WTC11 (cell line): ENCODE measurements at regions not wholly inside any gene's neighbourhood (a gene's known extent, or its start where the extent isn't known, plus 50 kb on each side); places are given as distances from the start of the nearest gene placed in this dataset.

Source experiments
- ATAC-seq: fragments of 200-7000 bp; cut with Tn5 transposase; 2 replicates; pipeline ENCODE4 v1.10.0; 2021; ENCODE audit warnings: mild to moderate bottlenecking, moderate library complexity
- CTCF ChIA-PET: fragments of 300-600 bp; sonication (Branson Sonifier 250); formaldehyde crosslinking; loops from one replicate; lab custom pipeline; 2021; ENCODE audit warnings: antibody characterized with exemption; lab: Charles Lee
- POLR2A ChIA-PET: fragments of 350-600 bp; sonication (Branson Sonifier 250); formaldehyde crosslinking; loops from one replicate; lab custom pipeline; 2021; ENCODE audit warnings: antibody characterized with exemption; lab: Charles Lee
- DNase-seq: peaks from one replicate; pipeline ENCODE4 v3.0.0; 2021; ENCODE audit warnings: low spot score
- H3K27ac Mint-ChIP-seq: 2 replicates; pipeline ENCODE4 v1.8.0; 2021; ENCODE audit warnings: mixed read lengths
- H3K27me3 Mint-ChIP-seq: 2 replicates; pipeline ENCODE4 v1.8.0; 2021; ENCODE audit warnings: low read depth, mild to moderate bottlenecking, moderate library complexity, mixed read lengths
- H3K36me3 Mint-ChIP-seq: 2 replicates; pipeline ENCODE4 v1.8.0; 2021; ENCODE audit warnings: mixed read lengths
- H3K4me1 Mint-ChIP-seq: 2 replicates; pipeline ENCODE4 v1.8.0; 2022; ENCODE audit warnings: mixed read lengths
- H3K4me3 Mint-ChIP-seq: 2 replicates; pipeline ENCODE4 v1.8.0; 2021; ENCODE audit warnings: mild to moderate bottlenecking, moderate library complexity, mixed read lengths
- H3K9me3 Mint-ChIP-seq: 2 replicates; pipeline ENCODE4 v1.8.0; 2021; ENCODE audit warnings: mixed read lengths
- ATF1 ChIP-seq: sonication (generic); formaldehyde crosslinking; IDR thresholded peaks from 2 replicates; pipeline ENCODE4 v1.8.1; 2023; ENCODE audit warnings: mild to moderate bottlenecking, moderate library complexity, missing genetic modification reagents
- EMX1 ChIP-seq: fragments of 250-450 bp; sonication (Bioruptor Pico); IDR thresholded peaks from 2 replicates; pipeline ENCODE4 v1.8.0; 2021; ENCODE audit warnings: mild to moderate bottlenecking
- ETV6 ChIP-seq: sonication (generic); formaldehyde crosslinking; IDR thresholded peaks from 2 replicates; pipeline ENCODE4 v1.8.1; 2022; ENCODE audit warnings: mild to moderate bottlenecking, missing genetic modification reagents
- IRF2 ChIP-seq: sonication (generic); formaldehyde crosslinking; IDR thresholded peaks from 2 replicates; pipeline ENCODE4 v1.8.0; 2022; ENCODE audit warnings: low read depth, missing genetic modification reagents, borderline replicate concordance
- JAZF1 ChIP-seq: fragments of 250-450 bp; sonication (Bioruptor Pico); IDR thresholded peaks from 2 replicates; pipeline ENCODE4 v1.9.0; 2021; ENCODE audit warnings: moderate library complexity, mild to moderate bottlenecking, inconsistent platforms
- NR3C1 ChIP-seq: sonication (generic); formaldehyde crosslinking; conservative IDR thresholded peaks from 2 replicates; pipeline ENCODE4 v1.8.1; 2023; ENCODE audit warnings: low read depth, mild to moderate bottlenecking, missing genetic modification reagents
- PRRX2 ChIP-seq: fragments of 250-450 bp; sonication (Bioruptor Pico); IDR thresholded peaks from 2 replicates; pipeline ENCODE4 v1.8.0; 2021; ENCODE audit warnings: mild to moderate bottlenecking
- SMAD3 ChIP-seq: sonication (generic); formaldehyde crosslinking; IDR thresholded peaks from 2 replicates; pipeline ENCODE4 v1.8.0; 2022; ENCODE audit warnings: missing genetic modification reagents, mild to moderate bottlenecking, borderline replicate concordance
- ZNF121 ChIP-seq: sonication (generic); formaldehyde crosslinking; IDR thresholded peaks from 2 replicates; pipeline ENCODE4 v1.8.0; 2023; ENCODE audit warnings: missing genetic modification reagents
- ZNF219 ChIP-seq: sonication (generic); formaldehyde crosslinking; IDR thresholded peaks from 2 replicates; pipeline ENCODE4 v1.8.0; 2023; ENCODE audit warnings: missing genetic modification reagents, mild to moderate bottlenecking, borderline replicate concordance
- ZNF317 ChIP-seq: sonication (generic); formaldehyde crosslinking; IDR thresholded peaks from 2 replicates; pipeline ENCODE4 v1.8.1; 2023; ENCODE audit warnings: low read depth, mild to moderate bottlenecking, moderate library complexity, missing genetic modification reagents, borderline replicate concordance
- ZNF416 ChIP-seq: fragments of 250-450 bp; sonication (Bioruptor Pico); IDR thresholded peaks from 2 replicates; pipeline ENCODE4 v1.9.0; 2021; ENCODE audit warnings: mild to moderate bottlenecking, inconsistent platforms
- ZNF671 ChIP-seq: fragments of 250-450 bp; sonication (Bioruptor Pico); IDR thresholded peaks from 2 replicates; pipeline ENCODE4 v1.8.0; 2021; ENCODE audit warnings: mild to moderate bottlenecking
- TF ChIP-seq, protein P1 (sequence below): fragments of 200-600 bp; IDR thresholded peaks from 2 replicates; pipeline ENCODE4 v1.8.0; 2022; ENCODE audit warnings: antibody characterized with exemption
- TF ChIP-seq, protein P2 (sequence below): sonication (generic); formaldehyde crosslinking; IDR thresholded peaks from 2 replicates; pipeline ENCODE4 v1.8.0; 2023; ENCODE audit warnings: missing genetic modification reagents, mild to moderate bottlenecking, borderline replicate concordance
- TF ChIP-seq, protein P3 (sequence below): sonication (generic); formaldehyde crosslinking; IDR thresholded peaks from 2 replicates; pipeline ENCODE4 v1.8.0; 2023; ENCODE audit warnings: mild to moderate bottlenecking, missing genetic modification reagents
- TF ChIP-seq, protein P4 (sequence below): sonication (generic); formaldehyde crosslinking; IDR thresholded peaks from 2 replicates; pipeline ENCODE4 v1.8.0; 2022; ENCODE audit warnings: mild to moderate bottlenecking, missing genetic modification reagents
- TF ChIP-seq, protein P5 (sequence below): sonication (generic); formaldehyde crosslinking; IDR thresholded peaks from 2 replicates; pipeline ENCODE4 v1.8.0; 2022; ENCODE audit warnings: mild to moderate bottlenecking, missing genetic modification reagents
- TF ChIP-seq, protein P6 (sequence below): sonication (generic); formaldehyde crosslinking; IDR thresholded peaks from 2 replicates; pipeline ENCODE4 v1.8.1; 2023; ENCODE audit warnings: mild to moderate bottlenecking, missing genetic modification reagents
- TF ChIP-seq, protein P7 (sequence below): fragments of 250-450 bp; sonication (Bioruptor Pico); IDR thresholded peaks from 2 replicates; pipeline ENCODE4 v2.1.2; 2022; ENCODE audit warnings: mild to moderate bottlenecking, moderate library complexity

DNA sequence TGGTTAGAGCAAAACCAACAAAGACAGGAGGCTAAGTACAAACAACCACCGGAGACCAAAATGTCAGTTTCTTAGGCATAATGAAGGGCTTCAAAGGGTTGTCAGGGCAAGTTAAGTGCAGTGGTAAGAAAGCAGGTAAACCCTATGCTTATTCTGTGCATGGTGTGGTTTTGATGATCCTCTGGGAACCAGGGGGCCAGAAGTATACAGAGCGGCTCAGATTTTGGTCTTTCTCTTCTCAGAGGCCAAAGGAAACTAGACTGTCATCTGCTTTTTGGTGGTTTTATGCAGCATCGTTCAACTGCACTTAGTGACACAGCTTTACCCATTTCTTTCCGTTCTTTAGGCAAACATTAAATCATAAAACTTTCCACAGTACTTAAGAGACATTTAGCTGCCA is 332.7 kb upstream of the CELF2 start (continued):
- TF ChIP-seq, protein P1, sequence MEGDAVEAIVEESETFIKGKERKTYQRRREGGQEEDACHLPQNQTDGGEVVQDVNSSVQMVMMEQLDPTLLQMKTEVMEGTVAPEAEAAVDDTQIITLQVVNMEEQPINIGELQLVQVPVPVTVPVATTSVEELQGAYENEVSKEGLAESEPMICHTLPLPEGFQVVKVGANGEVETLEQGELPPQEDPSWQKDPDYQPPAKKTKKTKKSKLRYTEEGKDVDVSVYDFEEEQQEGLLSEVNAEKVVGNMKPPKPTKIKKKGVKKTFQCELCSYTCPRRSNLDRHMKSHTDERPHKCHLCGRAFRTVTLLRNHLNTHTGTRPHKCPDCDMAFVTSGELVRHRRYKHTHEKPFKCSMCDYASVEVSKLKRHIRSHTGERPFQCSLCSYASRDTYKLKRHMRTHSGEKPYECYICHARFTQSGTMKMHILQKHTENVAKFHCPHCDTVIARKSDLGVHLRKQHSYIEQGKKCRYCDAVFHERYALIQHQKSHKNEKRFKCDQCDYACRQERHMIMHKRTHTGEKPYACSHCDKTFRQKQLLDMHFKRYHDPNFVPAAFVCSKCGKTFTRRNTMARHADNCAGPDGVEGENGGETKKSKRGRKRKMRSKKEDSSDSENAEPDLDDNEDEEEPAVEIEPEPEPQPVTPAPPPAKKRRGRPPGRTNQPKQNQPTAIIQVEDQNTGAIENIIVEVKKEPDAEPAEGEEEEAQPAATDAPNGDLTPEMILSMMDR, result no peak
- no peak for TF ChIP-seq JAZF1 (CRISPR knock-in tag)

DNA sequence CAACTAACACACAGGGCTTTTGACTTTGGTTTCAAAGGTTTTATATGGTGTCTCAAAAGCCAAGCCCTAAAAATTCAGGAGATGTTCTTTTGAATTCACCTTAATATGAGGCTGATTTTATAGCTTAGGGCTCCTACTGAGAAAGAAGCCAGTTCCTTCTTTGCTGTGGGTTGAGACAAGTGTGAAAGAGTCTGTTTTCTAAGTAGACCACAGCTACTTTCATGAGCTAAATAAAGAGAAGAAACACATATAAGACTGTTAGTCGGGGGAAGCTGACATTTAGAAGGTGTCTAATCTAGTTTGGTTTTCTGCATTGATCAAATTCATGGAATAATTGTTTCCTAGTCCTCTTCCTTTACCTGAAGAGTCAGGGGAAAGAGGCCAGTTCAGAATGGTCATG is 332.1 kb upstream of the CELF2 start:
- H3K27me3 Mint-ChIP-seq, result no peaks in the 10 kb centered on the region; the same call in 1 of the 2 replicates
- POLR2A ChIA-PET, result no interaction called here
- peaks cover 22% of the 10 kb centered on the region for H3K9me3 Mint-ChIP-seq
- CTCF ChIA-PET, result no interaction called here
- H3K4me3 Mint-ChIP-seq, result no peak overlapping the region
- H3K36me3 Mint-ChIP-seq, result peaks cover 13% of the 10 kb centered on the region
- no peak for ATAC-seq
- no peak overlapping the region for H3K27ac Mint-ChIP-seq
- TF ChIP-seq EMX1, result no peak
- TF ChIP-seq, protein P2, sequence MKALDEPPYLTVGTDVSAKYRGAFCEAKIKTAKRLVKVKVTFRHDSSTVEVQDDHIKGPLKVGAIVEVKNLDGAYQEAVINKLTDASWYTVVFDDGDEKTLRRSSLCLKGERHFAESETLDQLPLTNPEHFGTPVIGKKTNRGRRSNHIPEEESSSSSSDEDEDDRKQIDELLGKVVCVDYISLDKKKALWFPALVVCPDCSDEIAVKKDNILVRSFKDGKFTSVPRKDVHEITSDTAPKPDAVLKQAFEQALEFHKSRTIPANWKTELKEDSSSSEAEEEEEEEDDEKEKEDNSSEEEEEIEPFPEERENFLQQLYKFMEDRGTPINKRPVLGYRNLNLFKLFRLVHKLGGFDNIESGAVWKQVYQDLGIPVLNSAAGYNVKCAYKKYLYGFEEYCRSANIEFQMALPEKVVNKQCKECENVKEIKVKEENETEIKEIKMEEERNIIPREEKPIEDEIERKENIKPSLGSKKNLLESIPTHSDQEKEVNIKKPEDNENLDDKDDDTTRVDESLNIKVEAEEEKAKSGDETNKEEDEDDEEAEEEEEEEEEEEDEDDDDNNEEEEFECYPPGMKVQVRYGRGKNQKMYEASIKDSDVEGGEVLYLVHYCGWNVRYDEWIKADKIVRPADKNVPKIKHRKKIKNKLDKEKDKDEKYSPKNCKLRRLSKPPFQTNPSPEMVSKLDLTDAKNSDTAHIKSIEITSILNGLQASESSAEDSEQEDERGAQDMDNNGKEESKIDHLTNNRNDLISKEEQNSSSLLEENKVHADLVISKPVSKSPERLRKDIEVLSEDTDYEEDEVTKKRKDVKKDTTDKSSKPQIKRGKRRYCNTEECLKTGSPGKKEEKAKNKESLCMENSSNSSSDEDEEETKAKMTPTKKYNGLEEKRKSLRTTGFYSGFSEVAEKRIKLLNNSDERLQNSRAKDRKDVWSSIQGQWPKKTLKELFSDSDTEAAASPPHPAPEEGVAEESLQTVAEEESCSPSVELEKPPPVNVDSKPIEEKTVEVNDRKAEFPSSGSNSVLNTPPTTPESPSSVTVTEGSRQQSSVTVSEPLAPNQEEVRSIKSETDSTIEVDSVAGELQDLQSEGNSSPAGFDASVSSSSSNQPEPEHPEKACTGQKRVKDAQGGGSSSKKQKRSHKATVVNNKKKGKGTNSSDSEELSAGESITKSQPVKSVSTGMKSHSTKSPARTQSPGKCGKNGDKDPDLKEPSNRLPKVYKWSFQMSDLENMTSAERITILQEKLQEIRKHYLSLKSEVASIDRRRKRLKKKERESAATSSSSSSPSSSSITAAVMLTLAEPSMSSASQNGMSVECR (CRISPR knock-in tag), result no peak
- no peak for TF ChIP-seq SMAD3 (CRISPR knock-in tag)
- no peak for TF ChIP-seq ATF1 (CRISPR knock-in tag)
- TF ChIP-seq, protein P3, sequence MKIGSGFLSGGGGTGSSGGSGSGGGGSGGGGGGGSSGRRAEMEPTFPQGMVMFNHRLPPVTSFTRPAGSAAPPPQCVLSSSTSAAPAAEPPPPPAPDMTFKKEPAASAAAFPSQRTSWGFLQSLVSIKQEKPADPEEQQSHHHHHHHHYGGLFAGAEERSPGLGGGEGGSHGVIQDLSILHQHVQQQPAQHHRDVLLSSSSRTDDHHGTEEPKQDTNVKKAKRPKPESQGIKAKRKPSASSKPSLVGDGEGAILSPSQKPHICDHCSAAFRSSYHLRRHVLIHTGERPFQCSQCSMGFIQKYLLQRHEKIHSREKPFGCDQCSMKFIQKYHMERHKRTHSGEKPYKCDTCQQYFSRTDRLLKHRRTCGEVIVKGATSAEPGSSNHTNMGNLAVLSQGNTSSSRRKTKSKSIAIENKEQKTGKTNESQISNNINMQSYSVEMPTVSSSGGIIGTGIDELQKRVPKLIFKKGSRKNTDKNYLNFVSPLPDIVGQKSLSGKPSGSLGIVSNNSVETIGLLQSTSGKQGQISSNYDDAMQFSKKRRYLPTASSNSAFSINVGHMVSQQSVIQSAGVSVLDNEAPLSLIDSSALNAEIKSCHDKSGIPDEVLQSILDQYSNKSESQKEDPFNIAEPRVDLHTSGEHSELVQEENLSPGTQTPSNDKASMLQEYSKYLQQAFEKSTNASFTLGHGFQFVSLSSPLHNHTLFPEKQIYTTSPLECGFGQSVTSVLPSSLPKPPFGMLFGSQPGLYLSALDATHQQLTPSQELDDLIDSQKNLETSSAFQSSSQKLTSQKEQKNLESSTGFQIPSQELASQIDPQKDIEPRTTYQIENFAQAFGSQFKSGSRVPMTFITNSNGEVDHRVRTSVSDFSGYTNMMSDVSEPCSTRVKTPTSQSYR (CRISPR knock-in tag), result no peak
- TF ChIP-seq JAZF1 (CRISPR knock-in tag), result no peak
- no peak for TF ChIP-seq ZNF671 (CRISPR knock-in tag)
- TF ChIP-seq, protein P4, sequence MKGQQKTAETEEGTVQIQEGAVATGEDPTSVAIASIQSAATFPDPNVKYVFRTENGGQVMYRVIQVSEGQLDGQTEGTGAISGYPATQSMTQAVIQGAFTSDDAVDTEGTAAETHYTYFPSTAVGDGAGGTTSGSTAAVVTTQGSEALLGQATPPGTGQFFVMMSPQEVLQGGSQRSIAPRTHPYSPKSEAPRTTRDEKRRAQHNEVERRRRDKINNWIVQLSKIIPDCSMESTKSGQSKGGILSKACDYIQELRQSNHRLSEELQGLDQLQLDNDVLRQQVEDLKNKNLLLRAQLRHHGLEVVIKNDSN (CRISPR knock-in tag), result no peak
- TF ChIP-seq ZNF219, result no peak
- no peak for TF ChIP-seq IRF2 (CRISPR knock-in tag)
- TF ChIP-seq, protein P5, sequence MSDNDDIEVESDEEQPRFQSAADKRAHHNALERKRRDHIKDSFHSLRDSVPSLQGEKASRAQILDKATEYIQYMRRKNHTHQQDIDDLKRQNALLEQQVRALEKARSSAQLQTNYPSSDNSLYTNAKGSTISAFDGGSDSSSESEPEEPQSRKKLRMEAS (CRISPR knock-in tag), result no peak
- TF ChIP-seq NR3C1 (CRISPR knock-in tag), result no peak
- TF ChIP-seq, protein P6, sequence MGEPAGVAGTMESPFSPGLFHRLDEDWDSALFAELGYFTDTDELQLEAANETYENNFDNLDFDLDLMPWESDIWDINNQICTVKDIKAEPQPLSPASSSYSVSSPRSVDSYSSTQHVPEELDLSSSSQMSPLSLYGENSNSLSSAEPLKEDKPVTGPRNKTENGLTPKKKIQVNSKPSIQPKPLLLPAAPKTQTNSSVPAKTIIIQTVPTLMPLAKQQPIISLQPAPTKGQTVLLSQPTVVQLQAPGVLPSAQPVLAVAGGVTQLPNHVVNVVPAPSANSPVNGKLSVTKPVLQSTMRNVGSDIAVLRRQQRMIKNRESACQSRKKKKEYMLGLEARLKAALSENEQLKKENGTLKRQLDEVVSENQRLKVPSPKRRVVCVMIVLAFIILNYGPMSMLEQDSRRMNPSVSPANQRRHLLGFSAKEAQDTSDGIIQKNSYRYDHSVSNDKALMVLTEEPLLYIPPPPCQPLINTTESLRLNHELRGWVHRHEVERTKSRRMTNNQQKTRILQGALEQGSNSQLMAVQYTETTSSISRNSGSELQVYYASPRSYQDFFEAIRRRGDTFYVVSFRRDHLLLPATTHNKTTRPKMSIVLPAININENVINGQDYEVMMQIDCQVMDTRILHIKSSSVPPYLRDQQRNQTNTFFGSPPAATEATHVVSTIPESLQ (CRISPR knock-in tag), result no peak
- no peak for TF ChIP-seq ZNF416 (CRISPR knock-in tag)
- no peak for TF ChIP-seq PRRX2 (CRISPR knock-in tag)
- TF ChIP-seq ZNF317 (CRISPR knock-in tag), result no peak
- no peak for TF ChIP-seq ETV6 (CRISPR knock-in tag)
- TF ChIP-seq ZNF121 (CRISPR knock-in tag), result no peak
- TF ChIP-seq, protein P7, sequence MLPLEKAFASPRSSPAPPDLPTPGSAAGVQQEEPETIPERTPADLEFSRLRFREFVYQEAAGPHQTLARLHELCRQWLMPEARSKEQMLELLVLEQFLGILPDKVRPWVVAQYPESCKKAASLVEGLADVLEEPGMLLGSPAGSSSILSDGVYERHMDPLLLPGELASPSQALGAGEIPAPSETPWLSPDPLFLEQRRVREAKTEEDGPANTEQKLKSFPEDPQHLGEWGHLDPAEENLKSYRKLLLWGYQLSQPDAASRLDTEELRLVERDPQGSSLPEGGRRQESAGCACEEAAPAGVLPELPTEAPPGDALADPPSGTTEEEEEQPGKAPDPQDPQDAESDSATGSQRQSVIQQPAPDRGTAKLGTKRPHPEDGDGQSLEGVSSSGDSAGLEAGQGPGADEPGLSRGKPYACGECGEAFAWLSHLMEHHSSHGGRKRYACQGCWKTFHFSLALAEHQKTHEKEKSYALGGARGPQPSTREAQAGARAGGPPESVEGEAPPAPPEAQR (CRISPR knock-in tag), result no peak
- peaks cover 19% of the 10 kb centered on the region for H3K4me1 Mint-ChIP-seq
- no peak for DNase-seq
